ENCODE measurements at regions not wholly inside any gene's neighbourhood (a gene's known extent, or its start where the extent isn't known, plus 50 kb on each side); places are given as distances from the start of the nearest gene placed in this dataset.
"Not testable (repeated sequence)": the region's sequence is repeated elsewhere in the genome, so short reads cannot be mapped to it uniquely, and the experiment has no call there.

GRCh38 chr9:113665756-113666155 is 202.2 kb downstream of the RGS3 start:
- no peak for DNase-seq

- no peak for DNase-seq
Measured at GRCh38 chr9:113668061-113668460, 204.5 kb downstream of the RGS3 start.

GRCh38 chr9:113669522-113670115 is 206.1 kb downstream of the RGS3 start:
- DNase-seq = no peak

- DNase-seq = no peak
Measured at GRCh38 chr9:113673726-113674125, 202.4 kb upstream of the ZNF618 start.

- no peak for DNase-seq
Measured at GRCh38 chr9:113674436-113674835, 201.7 kb upstream of the ZNF618 start.

GRCh38 chr9:113675475-113675941 is 200.6 kb upstream of the ZNF618 start:
- no peak for DNase-seq

GRCh38 chr9:113677057-113677456 is 199.1 kb upstream of the ZNF618 start:
- no peak for DNase-seq

GRCh38 chr9:113677569-113677968 is 198.5 kb upstream of the ZNF618 start:
- DNase-seq = no peak

GRCh38 chr9:113678119-113678858 is 197.8 kb upstream of the ZNF618 start:
- no peak for DNase-seq

GRCh38 chr9:113678859-113679256 is 197.3 kb upstream of the ZNF618 start:
- no peak for DNase-seq

GRCh38 chr9:113682297-113682771 is 193.8 kb upstream of the ZNF618 start:
- no peak for DNase-seq

- DNase-seq = not testable (repeated sequence)
Measured at GRCh38 chr9:113685636-113686035, 190.5 kb upstream of the ZNF618 start.

- no peak for DNase-seq
Measured at GRCh38 chr9:113687107-113687679, 188.9 kb upstream of the ZNF618 start.

- no peak for DNase-seq
Measured at GRCh38 chr9:113687680-113688371, 188.3 kb upstream of the ZNF618 start.

GRCh38 chr9:113690055-113690740 is 185.9 kb upstream of the ZNF618 start:
- DNase-seq = no peak

- DNase-seq = no peak
Measured at GRCh38 chr9:113692256-113692655, 183.9 kb upstream of the ZNF618 start.

- no peak for DNase-seq
Measured at GRCh38 chr9:113694912-113695311, 181.2 kb upstream of the ZNF618 start.

GRCh38 chr9:113695440-113695851 is 180.7 kb upstream of the ZNF618 start:
- DNase-seq = no peak

- DNase-seq = no peak
Measured at GRCh38 chr9:113695901-113696300, 180.2 kb upstream of the ZNF618 start.

- no peak for DNase-seq
Measured at GRCh38 chr9:113701774-113702755, 174.0 kb upstream of the ZNF618 start.

- no peak for DNase-seq
Measured at GRCh38 chr9:113705306-113705927, 170.7 kb upstream of the ZNF618 start.

Data from CD4-positive, alpha-beta T cell treated with Interleukin-15 for 1 hour (primary cell).